Colonic mucosa (tissue), 4 donors: ENCODE measurements at regions not wholly inside any gene's neighbourhood (a gene's known extent, or its start where the extent isn't known, plus 50 kb on each side); places are given as distances from the start of the nearest gene placed in this dataset.

Source experiments
- DNase-seq: peaks from one replicate; pipeline ENCODE4 v3.0.0-alpha.2; 2020
- H3K27ac ChIP-seq: fragments of 200-600 bp; one replicate; pipeline ENCODE4 v1.8.0; 2021
- H3K27me3 ChIP-seq: fragments of 200-600 bp; one replicate; pipeline ENCODE4 v1.8.0; 2021
- H3K36me3 ChIP-seq: fragments of 200-600 bp; one replicate; pipeline ENCODE4 v1.8.0; 2021
- H3K4me1 ChIP-seq: fragments of 200-600 bp; one replicate; pipeline ENCODE4 v1.8.0; 2021; ENCODE audit warnings: mild to moderate bottlenecking
- H3K4me3 ChIP-seq: fragments of 200-600 bp; one replicate; pipeline ENCODE4 v1.8.0; 2021
- H3K9ac ChIP-seq, 2 donors: one replicate each; pipeline ENCODE4 v1.7.0; 2013; ENCODE audit warnings: control low read depth in 2 of 2, low read depth in 2 of 2, low read length in 2 of 2
- H3K9me3 ChIP-seq: fragments of 200-600 bp; one replicate; pipeline ENCODE4 v1.8.0; 2021
- CTCF ChIP-seq: fragments of 200-600 bp; IDR thresholded peaks from one replicate; pipeline ENCODE4 v1.8.0; 2022; ENCODE audit warnings: antibody characterized with exemption, mild to moderate bottlenecking
- intact Hi-C: fragments of 100-400 bp; cut with DNase I; formaldehyde crosslinking; loops from one replicate; pipeline ENCODE4 v1.14.1; 2022
- donor health status: healthy.
- donor health status: DM: no; HTN: no; CAD: no.
- donor health status: DM: no; HTN: no; CAD: no.

- H3K9me3 ChIP-seq: no peaks in the 10 kb centered on the region
Measured at GRCh38 chr16:85508388-85508787, 104.7 kb upstream of the GSE1 start.

GRCh38 chr16:85508993-85509392 is 104.1 kb upstream of the GSE1 start:
- no peak for TF ChIP-seq CTCF
- no peaks in the 10 kb centered on the region for H3K9me3 ChIP-seq
- no peak for DNase-seq
- no peak overlapping the region for H3K4me3 ChIP-seq
- no peaks in the 10 kb centered on the region for H3K4me1 ChIP-seq
- no peaks in the 10 kb centered on the region for H3K36me3 ChIP-seq
- no peaks in the 10 kb centered on the region for H3K27me3 ChIP-seq
- intact Hi-C loops: no loop called here
- H3K9ac ChIP-seq: no peak overlapping the region
- no peak overlapping the region for H3K27ac ChIP-seq

More at GRCh38 chr16:85508388-85508787, 104.7 kb upstream of the GSE1 start:
- TF ChIP-seq CTCF: no peak
- no peak for DNase-seq
- Histone ChIP-seq H3K4me3 (no peak overlapping the region), H3K36me3 (no peaks in the 10 kb centered on the region), H3K27me3 (no peaks in the 10 kb centered on the region), H3K4me1 (no peaks in the 10 kb centered on the region), H3K9ac (no peak overlapping the region), H3K27ac (no peak overlapping the region)
- intact Hi-C loops: no loop called here

GRCh38 chr16:85510041-85510659 is 103.0 kb upstream of the GSE1 start:
- Histone ChIP-seq H3K27ac (no peak overlapping the region), H3K4me3 (no peak overlapping the region), H3K9me3 (no peaks in the 10 kb centered on the region), H3K36me3 (no peaks in the 10 kb centered on the region), H3K27me3 (no peaks in the 10 kb centered on the region), H3K9ac (no peak overlapping the region), H3K4me1 (peaks cover 8% of the 10 kb centered on the region)
- intact Hi-C loops: no loop called here
- DNase-seq: no peak
- no peak for TF ChIP-seq CTCF

GRCh38 chr16:85511938-85512807 is 100.9 kb upstream of the GSE1 start:
- H3K4me3 ChIP-seq: no peak overlapping the region
- no peak overlapping the region for H3K27ac ChIP-seq
- H3K36me3 ChIP-seq: no peaks in the 10 kb centered on the region
- intact Hi-C loops: no loop called here
- peaks cover 8% of the 10 kb centered on the region for H3K4me1 ChIP-seq
- no peak for DNase-seq
- TF ChIP-seq CTCF: no peak
- peak overlapping the region in 1 of 2 donors; percentile 19 for H3K9ac ChIP-seq
- no peaks in the 10 kb centered on the region for H3K27me3 ChIP-seq
- H3K9me3 ChIP-seq: no peaks in the 10 kb centered on the region

- no peaks in the 10 kb centered on the region for H3K9me3 ChIP-seq
- no peak overlapping the region for H3K27ac ChIP-seq
- H3K36me3 ChIP-seq: no peaks in the 10 kb centered on the region
- intact Hi-C loops: no loop called here
- H3K27me3 ChIP-seq: no peaks in the 10 kb centered on the region
- no peak for DNase-seq
- TF ChIP-seq CTCF: no peak
- peak overlapping the region in 1 of 2 donors; percentile 19 for H3K9ac ChIP-seq
- no peak overlapping the region for H3K4me3 ChIP-seq
- H3K4me1 ChIP-seq: peaks cover 8% of the 10 kb centered on the region
Measured at GRCh38 chr16:85512808-85513115, 100.4 kb upstream of the GSE1 start.
